ENCODE measurements at regions not wholly inside any gene's neighbourhood (a gene's known extent, or its start where the extent isn't known, plus 50 kb on each side); places are given as distances from the start of the nearest gene placed in this dataset.
"Not testable (repeated sequence)": the region's sequence is repeated elsewhere in the genome, so short reads cannot be mapped to it uniquely, and the experiment has no call there.

DNA sequence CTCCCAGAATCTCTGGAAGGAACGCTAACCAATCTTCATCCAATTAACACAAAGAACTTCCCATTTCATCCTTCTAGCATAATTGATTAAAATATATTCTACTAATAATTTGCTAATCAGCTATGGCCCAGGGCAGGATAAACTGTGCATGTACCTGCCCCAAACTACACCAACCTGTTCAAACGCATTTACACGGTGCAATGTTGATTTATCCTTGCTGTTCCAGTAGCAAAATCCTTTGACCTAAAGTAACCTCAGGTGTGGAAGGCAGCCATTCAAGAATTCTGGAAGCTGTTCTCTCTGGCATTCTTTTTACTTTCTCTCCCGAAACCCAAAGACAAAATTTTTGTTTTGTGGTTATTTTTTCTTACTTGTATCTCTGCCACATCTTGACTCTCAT is 309.4 kb downstream of the ZNF674 start:
- peaks cover 0 to 4% (median 1%) of the 10 kb centered on the region in 4 donors for H3K27me3 ChIP-seq
- DNase-seq (no peak), ATAC-seq (no peak), FAIRE-seq (no peak)
- no peaks in the 10 kb centered on the region for H3K9me3 ChIP-seq
- H3K4me3 ChIP-seq = no peak overlapping the region
- H3K36me3 ChIP-seq = no peaks in the 10 kb centered on the region
- WGBS, 2 donors = 38 to 67% methylated on average over 4 of the region's 4 CpGs
- TF ChIP-seq, protein P1, sequence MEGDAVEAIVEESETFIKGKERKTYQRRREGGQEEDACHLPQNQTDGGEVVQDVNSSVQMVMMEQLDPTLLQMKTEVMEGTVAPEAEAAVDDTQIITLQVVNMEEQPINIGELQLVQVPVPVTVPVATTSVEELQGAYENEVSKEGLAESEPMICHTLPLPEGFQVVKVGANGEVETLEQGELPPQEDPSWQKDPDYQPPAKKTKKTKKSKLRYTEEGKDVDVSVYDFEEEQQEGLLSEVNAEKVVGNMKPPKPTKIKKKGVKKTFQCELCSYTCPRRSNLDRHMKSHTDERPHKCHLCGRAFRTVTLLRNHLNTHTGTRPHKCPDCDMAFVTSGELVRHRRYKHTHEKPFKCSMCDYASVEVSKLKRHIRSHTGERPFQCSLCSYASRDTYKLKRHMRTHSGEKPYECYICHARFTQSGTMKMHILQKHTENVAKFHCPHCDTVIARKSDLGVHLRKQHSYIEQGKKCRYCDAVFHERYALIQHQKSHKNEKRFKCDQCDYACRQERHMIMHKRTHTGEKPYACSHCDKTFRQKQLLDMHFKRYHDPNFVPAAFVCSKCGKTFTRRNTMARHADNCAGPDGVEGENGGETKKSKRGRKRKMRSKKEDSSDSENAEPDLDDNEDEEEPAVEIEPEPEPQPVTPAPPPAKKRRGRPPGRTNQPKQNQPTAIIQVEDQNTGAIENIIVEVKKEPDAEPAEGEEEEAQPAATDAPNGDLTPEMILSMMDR (IDR thresholded peaks at IDR 0.05) = no peak
- H3K27ac ChIP-seq = no peak overlapping the region
- intact Hi-C loops (cut with DNase I) = no loop called here
- H3K4me1 ChIP-seq = no peaks in the 10 kb centered on the region

DNA sequence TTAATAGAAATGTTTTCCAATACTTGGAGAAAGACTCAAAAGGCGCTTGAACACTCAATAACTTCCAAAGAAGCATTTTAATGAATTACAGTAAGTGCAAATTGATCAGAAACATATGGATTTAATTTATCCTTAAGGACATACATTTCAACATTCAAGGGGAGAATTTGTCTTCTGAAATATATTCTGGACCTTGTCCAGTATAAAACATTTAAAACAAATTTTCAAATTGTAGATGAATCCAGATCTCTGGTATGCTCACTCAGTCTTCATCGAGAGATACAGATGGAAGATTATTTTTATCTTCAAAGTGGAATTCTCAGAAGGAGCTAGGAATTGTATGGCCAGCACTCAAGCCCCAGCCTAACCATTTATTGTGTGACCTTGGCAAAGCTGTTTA is 310.4 kb downstream of the ZNF674 start:
- WGBS, 2 donors = 55 to 70% methylated on average over 2 of the region's 2 CpGs
- H3K4me3 ChIP-seq = no peak overlapping the region

GRCh38 chrX:46228389-46228788 is 316.8 kb downstream of the ZNF674 start:
- intact Hi-C loops (cut with DNase I) = no loop called here
- DNase-seq (no peak), ATAC-seq (no peak), FAIRE-seq (no peak)
- Histone ChIP-seq H3K9me3 (no peaks in the 10 kb centered on the region), H3K4me1 (no peaks in the 10 kb centered on the region), H3K4me3 (no peak overlapping the region), H3K27me3 (no peaks in the 10 kb centered on the region), H3K27ac (no peak overlapping the region), H3K36me3 (no peaks in the 10 kb centered on the region)
- TF ChIP-seq, protein P1 (IDR thresholded peaks at IDR 0.05) = no peak
- 85 to 90% methylated on average over 5 to 6 of the region's 6 CpGs for WGBS, 2 donors

More for the DNA sequence above, 310.4 kb downstream of the ZNF674 start:
- Histone ChIP-seq H3K4me1 (no peaks in the 10 kb centered on the region), H3K36me3 (no peaks in the 10 kb centered on the region), H3K9me3 (no peaks in the 10 kb centered on the region), H3K27ac (no peak overlapping the region), H3K27me3 (peaks cover 0 to 4% (median 1%) of the 10 kb centered on the region in 4 donors)
- FAIRE-seq (no peak), ATAC-seq (no peak), DNase-seq (no peak)
- intact Hi-C loops (cut with DNase I) = no loop called here
- TF ChIP-seq, protein P1 (IDR thresholded peaks at IDR 0.05) = no peak

- FAIRE-seq = no peak
- no peak overlapping the region for H3K4me3 ChIP-seq
- H3K27me3 ChIP-seq = peaks cover 0 to 4% (median 0%) of the 10 kb centered on the region in 4 donors
- H3K4me1 ChIP-seq = no peaks in the 10 kb centered on the region
- no peak for DNase-seq
- no peaks in the 10 kb centered on the region for H3K36me3 ChIP-seq
- ATAC-seq = no peak
- H3K27ac ChIP-seq = no peak overlapping the region
- intact Hi-C loops (cut with DNase I) = no loop called here
- WGBS, 2 donors = 83 to 85% methylated on average over 1 of the region's 1 CpG
- no peaks in the 10 kb centered on the region for H3K9me3 ChIP-seq
- TF ChIP-seq, protein P1 (IDR thresholded peaks at IDR 0.05) = no peak
Observed at GRCh38 chrX:46226422-46226821, 318.8 kb downstream of the ZNF674 start.

- H3K9me3 ChIP-seq; H3K36me3 ChIP-seq; H3K4me3 ChIP-seq; intact Hi-C loops (cut with DNase I); DNase-seq; FAIRE-seq; ATAC-seq; H3K4me1 ChIP-seq; H3K27me3 ChIP-seq; H3K27ac ChIP-seq: not testable (repeated sequence)
Observed at GRCh38 chrX:46223499-46223898, 321.7 kb downstream of the ZNF674 start.

- TF ChIP-seq, protein P1 (IDR thresholded peaks at IDR 0.05) = no peak
- Histone ChIP-seq H3K4me3 (no peak overlapping the region), H3K27ac (no peak overlapping the region), H3K36me3 (no peaks in the 10 kb centered on the region), H3K9me3 (no peaks in the 10 kb centered on the region), H3K27me3 (peaks cover 0 to 9% (median 4%) of the 10 kb centered on the region in 4 donors), H3K4me1 (no peaks in the 10 kb centered on the region)
- WGBS, 2 donors = 31 to 41% methylated on average over 3 of the region's 3 CpGs
- DNase-seq (no peak), FAIRE-seq (no peak), ATAC-seq (no peak)
- intact Hi-C loops (cut with DNase I) = no loop called here
Observed at GRCh38 chrX:46220822-46221221, 324.4 kb downstream of the ZNF674 start.
